ENCODE measurements at regions not wholly inside any gene's neighbourhood (a gene's known extent, or its start where the extent isn't known, plus 50 kb on each side); places are given as distances from the start of the nearest gene placed in this dataset.
A peak's percentile ranks its signal among the peaks of the same experiment; 100 is the strongest.

DNA sequence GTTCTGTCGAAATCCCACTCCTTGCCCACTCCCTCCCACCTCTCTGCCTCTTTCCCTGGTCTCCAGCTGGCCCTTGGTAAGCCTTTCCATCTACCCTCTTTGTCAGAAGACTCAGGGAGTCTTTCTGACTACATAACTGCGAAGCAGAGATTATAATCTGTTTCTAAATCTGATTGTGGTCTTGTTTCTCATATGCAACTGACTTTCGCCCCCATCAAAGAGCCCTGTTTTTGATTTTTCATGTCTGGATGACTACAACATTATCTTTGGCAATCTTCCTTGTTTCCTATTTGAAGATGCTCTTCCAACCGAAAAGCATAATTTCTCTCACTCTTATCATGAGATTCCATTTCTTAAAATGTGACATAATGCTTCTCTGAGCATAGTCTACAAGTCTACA, 218.2 kb upstream of the ADAMTSL1 start:
- TF ChIP-seq, protein P1, sequence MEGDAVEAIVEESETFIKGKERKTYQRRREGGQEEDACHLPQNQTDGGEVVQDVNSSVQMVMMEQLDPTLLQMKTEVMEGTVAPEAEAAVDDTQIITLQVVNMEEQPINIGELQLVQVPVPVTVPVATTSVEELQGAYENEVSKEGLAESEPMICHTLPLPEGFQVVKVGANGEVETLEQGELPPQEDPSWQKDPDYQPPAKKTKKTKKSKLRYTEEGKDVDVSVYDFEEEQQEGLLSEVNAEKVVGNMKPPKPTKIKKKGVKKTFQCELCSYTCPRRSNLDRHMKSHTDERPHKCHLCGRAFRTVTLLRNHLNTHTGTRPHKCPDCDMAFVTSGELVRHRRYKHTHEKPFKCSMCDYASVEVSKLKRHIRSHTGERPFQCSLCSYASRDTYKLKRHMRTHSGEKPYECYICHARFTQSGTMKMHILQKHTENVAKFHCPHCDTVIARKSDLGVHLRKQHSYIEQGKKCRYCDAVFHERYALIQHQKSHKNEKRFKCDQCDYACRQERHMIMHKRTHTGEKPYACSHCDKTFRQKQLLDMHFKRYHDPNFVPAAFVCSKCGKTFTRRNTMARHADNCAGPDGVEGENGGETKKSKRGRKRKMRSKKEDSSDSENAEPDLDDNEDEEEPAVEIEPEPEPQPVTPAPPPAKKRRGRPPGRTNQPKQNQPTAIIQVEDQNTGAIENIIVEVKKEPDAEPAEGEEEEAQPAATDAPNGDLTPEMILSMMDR (IDR thresholded peaks at IDR 0.05; ENCODE audit: low read depth, low read length, missing control alignments), result no peak
- in situ Hi-C loops (cut with HindIII; ENCODE audit: low pct_ligation_motif_present, low sequenced_read_pairs), result loop anchor here (25.0 kb wide), 2 partner anchors 182 to 782 kb away; partner anchors contain the start of genes RRAGA and SAXO1
- Histone ChIP-seq H3K36me3 (replicated peaks) (no peaks in the 10 kb centered on the region), H3K27me3 (replicated peaks) (no peaks in the 10 kb centered on the region), H3K27ac (no peak overlapping the region), H3K4me3 (ENCODE audit: low read depth, low read length) (no peak overlapping the region)
- no peak for DNase-seq

DNA sequence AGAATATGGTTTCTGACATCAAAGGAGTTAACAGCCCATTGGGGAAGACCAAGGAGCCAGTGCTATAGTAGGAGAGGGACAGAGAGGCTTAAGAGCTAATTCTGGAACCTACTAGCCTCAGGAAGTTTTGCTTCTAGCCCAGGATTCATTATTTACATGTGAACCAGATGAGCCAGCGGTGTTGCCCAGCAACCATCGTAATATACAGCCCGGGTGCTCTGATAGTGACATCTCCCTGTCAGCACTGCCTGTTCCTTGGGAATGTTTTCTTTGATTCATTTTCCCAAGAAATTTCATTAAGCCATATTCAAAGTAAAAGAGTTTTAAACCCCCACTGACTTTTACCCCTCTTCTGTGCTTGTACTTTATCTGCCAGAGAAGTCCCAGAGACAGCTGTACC, 217.4 kb upstream of the ADAMTSL1 start:
- no peaks in the 10 kb centered on the region for H3K27me3 ChIP-seq (replicated peaks)
- no peak overlapping the region for H3K4me3 ChIP-seq (ENCODE audit: low read depth, low read length)
- TF ChIP-seq, protein P1 (IDR thresholded peaks at IDR 0.05; ENCODE audit: low read depth, low read length, missing control alignments), result no peak
- H3K27ac ChIP-seq, result peak overlapping the region; percentile 16
- in situ Hi-C loops (cut with HindIII; ENCODE audit: low pct_ligation_motif_present, low sequenced_read_pairs), result loop anchor here (25.0 kb wide), 2 partner anchors 181 to 781 kb away; partner anchors contain the start of genes RRAGA and SAXO1
- peak; percentile 86 for DNase-seq
- no peaks in the 10 kb centered on the region for H3K36me3 ChIP-seq (replicated peaks)

DNA sequence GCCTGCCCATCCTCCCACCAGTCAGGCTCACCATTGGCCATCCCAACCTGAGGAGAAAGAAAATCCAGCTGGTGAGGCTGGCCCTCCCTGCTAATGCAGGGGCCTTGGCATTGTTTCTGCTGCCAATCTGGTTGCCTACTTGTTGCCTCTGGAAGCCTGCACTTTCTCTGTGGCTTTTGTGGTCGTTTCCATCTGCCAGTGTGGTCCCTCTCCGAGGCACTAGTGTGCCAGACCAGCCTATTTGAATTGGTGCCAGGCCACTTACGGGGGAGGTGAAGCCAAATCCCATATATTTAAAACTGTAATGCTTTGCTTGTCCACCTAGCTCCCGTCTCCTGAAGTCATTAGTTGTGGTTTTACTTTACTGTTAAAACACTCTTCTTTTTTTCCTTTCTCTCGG, 213.4 kb upstream of the ADAMTSL1 start:
- DNase-seq, result no peak

DNA sequence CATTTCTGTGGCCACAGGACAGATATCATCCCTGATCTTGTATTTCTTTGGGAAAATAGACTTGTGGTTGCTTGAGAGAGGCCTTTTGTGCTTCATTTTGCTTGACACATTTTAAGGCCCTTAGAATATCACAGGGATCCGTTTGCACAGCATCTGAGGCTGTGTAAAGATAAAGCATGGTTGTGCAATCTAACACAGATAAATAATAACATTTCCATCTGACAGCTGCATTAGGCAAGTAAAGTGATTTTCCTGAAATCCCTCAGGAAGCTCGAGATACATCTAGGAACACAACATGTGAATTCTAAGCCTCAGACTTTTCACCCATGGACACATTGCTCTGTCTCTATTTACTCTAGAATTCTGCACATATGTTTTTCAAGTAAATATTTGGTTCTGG, 212.8 kb upstream of the ADAMTSL1 start:
- Histone ChIP-seq H3K27ac (no peak overlapping the region), H3K36me3 (replicated peaks) (no peaks in the 10 kb centered on the region), H3K4me3 (ENCODE audit: low read depth, low read length) (no peak overlapping the region), H3K27me3 (replicated peaks) (no peaks in the 10 kb centered on the region)
- DNase-seq, result no peak
- in situ Hi-C loops (cut with HindIII; ENCODE audit: low pct_ligation_motif_present, low sequenced_read_pairs), result loop anchor here (25.0 kb wide), 2 partner anchors 176 to 776 kb away; partner anchors contain the start of genes RRAGA and SAXO1
- TF ChIP-seq, protein P1 (IDR thresholded peaks at IDR 0.05; ENCODE audit: low read depth, low read length, missing control alignments), result no peak

More for the DNA sequence above, 213.4 kb upstream of the ADAMTSL1 start:
- Histone ChIP-seq H3K36me3 (replicated peaks) (no peaks in the 10 kb centered on the region), H3K27me3 (replicated peaks) (no peaks in the 10 kb centered on the region), H3K27ac (no peak overlapping the region), H3K4me3 (ENCODE audit: low read depth, low read length) (no peak overlapping the region)
- in situ Hi-C loops (cut with HindIII; ENCODE audit: low pct_ligation_motif_present, low sequenced_read_pairs), result loop anchor here (25.0 kb wide), 2 partner anchors 177 to 777 kb away; partner anchors contain the start of genes RRAGA and SAXO1
- TF ChIP-seq, protein P1 (IDR thresholded peaks at IDR 0.05; ENCODE audit: low read depth, low read length, missing control alignments), result no peak

DNA sequence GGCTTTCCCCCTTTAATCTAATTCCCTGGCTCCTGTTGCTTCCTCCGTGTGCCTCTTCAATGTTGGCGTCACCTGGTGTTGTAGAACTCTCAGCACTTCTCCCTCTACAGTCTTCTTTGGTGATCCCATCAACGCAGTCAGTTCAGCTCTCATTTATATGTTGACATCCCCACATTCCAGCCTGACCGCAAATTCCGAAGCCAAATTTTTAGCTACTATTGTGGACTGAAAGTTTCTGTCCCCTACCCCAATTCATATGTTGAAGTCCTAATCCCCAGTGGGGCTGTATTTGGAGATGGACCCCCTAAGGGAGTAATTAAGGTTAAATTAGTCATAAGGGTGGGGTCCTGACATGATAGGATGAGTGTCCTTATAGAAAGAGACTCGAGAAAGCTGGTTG, 210.6 kb upstream of the ADAMTSL1 start:
- TF ChIP-seq, protein P1 (IDR thresholded peaks at IDR 0.05; ENCODE audit: low read depth, low read length, missing control alignments), result no peak
- Histone ChIP-seq H3K4me3 (ENCODE audit: low read depth, low read length) (no peak overlapping the region), H3K36me3 (replicated peaks) (no peaks in the 10 kb centered on the region), H3K27me3 (replicated peaks) (no peaks in the 10 kb centered on the region), H3K27ac (no peak overlapping the region)
- in situ Hi-C loops (cut with HindIII; ENCODE audit: low pct_ligation_motif_present, low sequenced_read_pairs), result loop anchor here (25.0 kb wide), 2 partner anchors 174 to 774 kb away; partner anchors contain the start of genes RRAGA and SAXO1
- DNase-seq, result no peak

DNA sequence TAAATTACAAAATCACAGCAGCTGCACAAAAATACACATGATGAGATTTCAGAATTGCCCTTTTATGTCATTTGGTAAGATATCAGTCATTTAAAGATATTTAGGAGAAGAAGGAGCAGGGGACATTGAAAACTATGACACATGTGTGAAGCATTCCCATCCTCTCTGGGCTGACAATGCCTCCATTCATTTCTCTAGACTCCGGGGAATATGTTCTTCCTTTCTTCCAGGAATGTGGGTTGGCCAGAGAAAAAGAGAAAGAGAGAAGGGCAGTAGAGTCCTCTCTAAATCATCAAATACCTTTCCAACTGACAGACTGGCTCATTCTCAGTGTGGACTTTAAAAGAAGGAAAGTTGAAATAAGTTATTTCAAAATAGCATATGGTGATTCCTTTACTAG, 205.6 kb upstream of the ADAMTSL1 start:
- no peaks in the 10 kb centered on the region for H3K27me3 ChIP-seq (replicated peaks)
- H3K36me3 ChIP-seq (replicated peaks), result no peaks in the 10 kb centered on the region
- peak; percentile 59 for DNase-seq
- TF ChIP-seq, protein P1 (IDR thresholded peaks at IDR 0.05; ENCODE audit: low read depth, low read length, missing control alignments), result no peak
- H3K27ac ChIP-seq, result peak overlapping the region; percentile 50
- H3K4me3 ChIP-seq (ENCODE audit: low read depth, low read length), result no peak overlapping the region
- in situ Hi-C loops (cut with HindIII; ENCODE audit: low pct_ligation_motif_present, low sequenced_read_pairs), result loop anchor here (25.0 kb wide), 2 partner anchors 169 to 769 kb away; partner anchors contain the start of genes RRAGA and SAXO1
